HG02642 (cell line): ENCODE measurements at regions not wholly inside any gene's neighbourhood (a gene's known extent, or its start where the extent isn't known, plus 50 kb on each side); places are given as distances from the start of the nearest gene placed in this dataset.
"Not testable (repeated sequence)": the region's sequence is repeated elsewhere in the genome, so short reads cannot be mapped to it uniquely, and the experiment has no call there.

ENCODE experiments used
- ATAC-seq: cut with Tn5 transposase; IDR thresholded peaks from one replicate; pipeline ENCODE4 v1.9.1; 2021; ENCODE audit warnings: mild to moderate bottlenecking; ENCODE audit not compliant: unreplicated experiment, poor library complexity

DNA sequence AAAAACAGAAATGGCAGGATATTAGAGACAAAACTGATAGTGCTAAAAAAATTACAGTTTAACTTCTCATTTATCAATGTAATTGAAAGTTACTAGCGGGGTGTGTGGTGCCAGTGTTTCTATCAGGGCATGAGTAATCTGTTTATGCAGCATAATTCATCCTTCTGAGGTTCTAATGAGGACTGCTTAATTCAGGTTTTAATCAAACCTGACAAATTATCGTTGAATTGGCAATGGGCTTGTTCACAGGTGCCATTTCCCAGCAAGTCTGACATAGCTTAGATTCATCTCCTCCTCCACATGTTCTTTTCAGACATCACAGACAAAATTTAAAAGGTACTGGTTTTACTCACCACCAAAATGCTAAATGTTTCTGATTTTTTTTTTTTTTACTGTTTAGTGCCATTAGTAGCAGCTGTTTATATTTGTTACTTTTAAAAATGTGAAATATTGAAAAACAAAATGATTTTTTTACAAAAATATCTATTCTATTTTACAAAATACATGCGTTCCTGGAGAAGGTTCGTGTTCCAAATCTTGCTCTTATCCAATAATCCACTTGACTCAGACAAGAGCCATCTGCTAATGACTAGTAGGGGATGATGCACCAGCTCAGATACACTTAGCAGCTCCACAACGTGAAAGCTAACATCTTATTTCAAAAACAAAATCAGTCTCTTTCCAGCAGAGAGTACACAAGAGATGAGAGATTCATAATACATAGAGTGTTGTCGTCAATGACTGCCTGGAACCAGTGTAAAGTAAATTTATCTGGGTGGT lies 447.7 kb upstream of the DPPA4 start:
- ATAC-seq: no peak

DNA sequence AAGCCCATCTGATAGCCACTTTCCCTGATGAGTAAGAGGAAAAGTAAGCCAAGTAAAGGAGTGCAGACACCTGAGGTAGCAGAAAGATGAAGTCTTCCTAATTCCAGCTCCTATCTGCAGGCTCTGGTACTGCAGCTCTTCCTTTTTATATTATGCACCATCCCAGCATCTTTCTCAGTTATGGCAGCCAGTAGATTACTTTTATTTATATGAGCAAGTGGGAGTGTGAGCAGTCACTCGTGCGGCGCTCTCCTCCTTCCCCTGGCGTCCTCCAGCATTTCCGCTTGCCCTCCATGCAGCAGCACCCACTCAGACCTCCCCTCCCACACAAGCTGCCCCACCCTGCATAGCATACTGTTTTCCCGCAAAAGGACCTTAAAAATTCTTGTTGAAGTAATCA lies 465.9 kb upstream of the DPPA4 start:
- no peak for ATAC-seq

DNA sequence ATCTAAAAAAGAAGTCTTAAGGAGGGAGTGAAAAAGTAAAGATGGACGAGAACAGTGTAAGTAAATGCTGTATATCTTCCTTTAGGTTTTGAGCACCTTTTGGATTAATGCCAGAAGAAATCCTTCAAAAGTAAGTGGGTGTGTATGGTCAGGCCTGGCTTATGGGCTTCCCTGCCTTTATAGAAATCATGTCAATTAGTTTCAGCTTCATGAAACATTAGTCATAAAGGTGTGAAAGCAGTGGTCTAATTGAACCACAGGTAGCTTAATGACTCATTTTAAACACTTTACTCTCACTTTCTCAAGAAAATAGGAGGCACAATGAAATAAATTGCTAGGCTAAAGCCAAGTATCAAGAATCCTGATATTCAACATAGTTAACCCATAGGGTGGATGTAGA lies 467.4 kb upstream of the DPPA4 start:
- ATAC-seq: no peak

DNA sequence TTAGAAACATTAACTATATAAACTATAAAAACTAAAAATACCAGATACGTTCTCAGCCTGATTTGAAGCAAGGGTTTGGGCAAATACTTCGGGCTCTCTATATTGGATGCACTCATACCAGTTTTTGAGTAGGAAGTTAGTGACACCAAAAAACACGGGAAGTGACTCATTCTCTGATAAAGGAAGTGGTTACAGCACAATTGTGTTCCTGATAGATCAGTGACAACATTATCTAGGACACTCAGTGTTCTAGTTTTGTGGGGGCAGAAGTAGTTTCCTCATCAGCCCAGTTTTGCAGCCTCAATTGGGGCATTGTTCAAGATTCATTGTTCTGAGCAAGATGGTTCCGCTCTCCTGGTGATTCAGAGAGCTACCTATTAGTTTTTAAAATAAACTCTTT lies 469.6 kb upstream of the DPPA4 start:
- ATAC-seq: peak; percentile 76

DNA sequence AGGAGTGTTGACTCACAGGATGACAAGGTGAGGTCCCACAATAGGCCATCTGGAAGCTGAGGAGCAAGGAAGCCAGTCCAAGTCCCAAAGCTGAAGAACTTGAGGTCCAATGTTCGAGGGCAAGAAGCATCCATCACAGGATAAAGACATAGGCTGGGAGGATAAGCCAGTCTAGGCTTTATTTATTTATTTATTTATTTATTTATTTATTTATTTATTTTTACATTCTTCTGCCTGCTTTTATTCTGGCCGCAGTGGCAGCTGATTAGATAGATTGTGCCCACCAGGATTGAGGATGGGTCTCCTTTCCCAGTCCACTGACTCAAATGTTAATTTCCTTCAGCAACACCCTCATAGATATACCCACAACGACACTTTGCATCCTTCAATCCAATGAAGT lies 472.2 kb upstream of the DPPA4 start:
- no peak for ATAC-seq

DNA sequence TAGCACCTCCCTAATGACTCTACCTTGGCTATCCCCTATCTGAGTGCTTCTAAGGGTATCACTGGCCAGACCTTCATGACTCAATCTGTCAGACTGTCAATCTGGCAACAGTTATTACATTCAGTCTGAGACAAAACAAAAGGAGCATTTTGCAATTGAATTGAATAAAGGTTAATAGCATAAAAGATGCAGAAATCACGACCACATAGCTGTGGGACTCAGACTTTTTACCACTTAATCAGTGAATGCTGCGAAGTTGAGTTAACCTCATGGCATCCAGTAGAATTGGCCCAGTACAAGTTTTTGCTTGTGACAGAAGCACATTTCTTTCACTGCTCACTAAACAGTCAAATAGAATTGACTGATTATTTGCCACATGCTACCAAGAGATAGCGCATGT lies 480.7 kb upstream of the DPPA4 start:
- no peak for ATAC-seq

DNA sequence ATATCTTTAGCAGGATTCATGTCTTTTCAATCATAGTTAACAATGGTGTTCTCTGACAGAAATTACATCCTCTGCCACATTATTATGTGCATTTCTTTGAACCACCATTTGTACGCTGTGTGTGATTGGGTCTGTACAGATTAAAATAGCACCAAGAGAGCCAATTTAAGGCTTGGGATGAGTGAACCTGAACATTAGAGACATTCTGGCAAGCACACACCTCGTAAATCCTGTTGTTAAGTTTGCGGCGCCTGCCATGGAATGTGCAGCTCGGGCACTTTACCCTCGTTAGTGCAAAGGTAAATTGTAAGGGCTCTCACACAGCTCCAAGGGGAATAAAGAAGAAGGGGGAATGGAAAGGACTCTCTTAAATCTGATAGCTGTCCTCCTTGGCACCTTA lies 482.4 kb upstream of the DPPA4 start:
- no peak for ATAC-seq

DNA sequence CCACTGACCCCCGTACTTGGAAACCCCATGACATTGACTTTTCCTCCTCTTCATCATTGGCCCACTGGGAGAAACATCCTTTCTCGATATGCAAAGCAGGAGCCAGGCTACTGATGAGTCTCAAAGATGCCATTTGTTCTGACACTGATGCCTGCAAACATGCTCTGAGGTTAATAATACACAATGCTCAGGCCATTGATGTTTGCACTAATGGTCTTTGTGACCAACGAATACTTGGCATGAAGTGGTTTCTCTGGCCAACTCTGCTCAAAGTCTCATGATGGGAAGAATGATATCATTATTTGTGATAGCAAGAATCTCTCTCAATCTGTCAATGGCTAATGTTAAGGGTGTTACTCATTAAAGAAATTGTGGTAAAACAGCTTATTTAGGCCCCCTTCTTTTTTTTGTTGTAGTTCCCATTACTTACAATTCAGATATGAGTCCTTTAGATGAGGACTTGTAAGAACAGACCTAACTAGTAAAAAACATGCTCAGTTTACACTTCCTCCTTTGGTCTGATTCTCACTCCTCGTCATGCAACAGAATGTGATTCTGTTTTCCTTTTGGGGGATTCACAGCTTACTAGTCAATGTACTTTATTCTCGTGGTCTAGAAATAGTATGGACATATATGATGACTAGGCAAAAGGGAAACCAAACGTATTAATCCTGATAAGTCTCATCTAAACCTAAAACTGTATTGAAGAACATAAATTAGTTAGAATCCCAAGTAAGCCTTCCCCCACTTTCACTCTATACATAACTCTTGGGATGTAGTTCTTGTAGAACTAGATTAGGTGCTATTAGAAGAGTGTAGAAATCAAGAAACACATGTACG lies 488.8 kb upstream of the DPPA4 start:
- ATAC-seq: no peak

DNA sequence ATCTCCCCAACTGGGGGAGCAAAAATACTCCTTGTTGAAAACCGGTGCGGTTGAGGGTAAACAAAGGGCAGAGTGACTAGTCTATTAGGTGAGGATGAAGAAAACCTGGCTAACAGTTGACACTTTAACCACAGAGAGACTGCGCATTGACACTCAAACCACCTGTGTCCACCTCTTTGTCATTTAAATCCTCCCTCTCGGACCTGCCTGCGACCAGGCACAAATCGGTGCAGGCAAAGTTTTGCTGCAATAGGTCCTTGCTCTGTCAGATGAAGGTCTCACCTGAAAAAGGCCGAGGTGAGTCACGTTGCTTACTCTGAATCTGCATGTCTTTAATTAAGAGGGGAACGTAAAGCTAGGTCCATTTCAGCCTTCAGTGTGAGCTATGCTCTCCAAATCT lies 494.1 kb upstream of the DPPA4 start:
- ATAC-seq: no peak

DNA sequence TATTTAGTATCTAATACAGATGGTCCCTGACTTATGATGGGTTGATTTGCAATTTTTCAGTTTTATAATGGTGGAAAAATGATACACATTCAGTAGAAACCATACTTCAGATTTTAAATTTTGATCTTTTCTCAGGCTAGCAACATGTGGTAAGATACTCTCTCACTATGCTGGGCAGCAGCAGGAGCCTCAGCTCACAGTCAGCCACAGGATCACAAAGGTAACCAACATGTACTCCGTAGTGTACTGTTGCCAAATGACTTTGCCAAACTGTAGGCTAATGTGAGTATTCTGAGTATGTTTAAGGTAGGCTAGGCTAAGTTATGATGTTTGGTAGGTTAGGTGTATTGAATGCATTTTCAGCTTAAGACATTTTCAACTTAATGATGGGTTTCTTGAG lies 498.6 kb upstream of the DPPA4 start:
- ATAC-seq: no peak

DNA sequence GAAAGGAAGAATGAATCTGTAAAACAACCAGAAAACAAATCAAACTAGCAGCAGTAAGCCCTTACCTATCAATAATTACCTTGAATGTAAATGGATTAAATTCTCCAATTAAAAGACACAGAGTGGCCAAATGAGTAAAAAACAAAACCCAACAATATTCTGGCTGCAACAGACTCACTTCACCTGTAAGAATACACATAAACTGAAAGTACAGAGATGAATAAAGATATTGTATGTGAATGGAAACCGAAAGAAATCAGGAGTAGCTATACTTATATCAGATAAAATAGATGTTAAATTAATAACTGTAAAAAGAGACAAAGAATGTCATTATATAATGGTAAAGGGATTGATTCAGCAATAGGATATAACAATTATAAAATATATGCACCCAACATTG lies 514.5 kb upstream of the DPPA4 start:
- ATAC-seq: no peak

DNA sequence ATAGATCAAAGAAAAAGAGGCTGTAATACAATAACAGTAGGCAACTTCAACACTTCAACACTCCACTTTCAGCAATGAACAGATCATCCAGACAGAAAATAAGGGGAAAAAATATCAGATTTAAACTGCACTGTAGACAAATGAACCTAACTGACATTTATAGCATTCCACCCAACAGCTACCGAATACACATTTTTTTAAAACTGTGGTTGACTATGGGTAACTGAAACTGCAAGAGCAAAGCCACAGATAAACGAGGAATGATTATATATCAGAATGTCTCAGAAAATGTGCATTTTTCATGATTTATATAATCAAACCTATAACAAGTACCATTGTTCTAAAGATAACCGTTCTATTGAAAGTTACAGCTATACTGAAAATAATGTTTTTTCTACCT lies 514.9 kb upstream of the DPPA4 start:
- no peak for ATAC-seq

DNA sequence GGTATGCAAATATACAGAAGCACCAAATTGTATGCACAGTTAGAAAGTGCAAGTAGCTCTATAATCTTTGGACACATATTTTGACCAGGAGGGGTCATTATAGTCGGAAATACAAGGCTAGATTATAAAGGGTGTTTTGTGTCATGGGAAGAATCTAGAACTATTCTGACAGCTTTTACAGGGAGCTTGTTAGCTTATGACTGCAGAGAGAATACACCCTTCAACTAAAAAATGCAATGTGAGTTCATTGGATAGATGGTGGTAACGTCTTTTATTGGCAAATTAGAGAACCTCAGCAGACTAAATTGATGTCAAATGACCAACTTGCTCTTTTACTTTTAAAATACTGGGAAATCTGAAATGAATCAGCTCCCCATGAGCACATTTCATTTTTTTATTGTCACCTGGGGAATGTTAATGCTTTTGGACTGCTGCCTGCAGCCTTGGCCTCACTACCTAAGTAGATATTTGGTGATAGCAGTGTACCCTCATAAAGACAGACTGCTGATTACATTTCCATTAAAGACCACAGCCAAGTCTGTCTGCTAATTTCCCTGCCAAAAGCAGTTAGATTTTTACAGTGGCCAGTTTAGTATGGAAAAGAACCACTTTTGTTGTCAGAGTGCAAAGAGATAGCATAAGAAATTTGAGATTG lies 515.9 kb upstream of the DPPA4 start:
- no peak for ATAC-seq

DNA sequence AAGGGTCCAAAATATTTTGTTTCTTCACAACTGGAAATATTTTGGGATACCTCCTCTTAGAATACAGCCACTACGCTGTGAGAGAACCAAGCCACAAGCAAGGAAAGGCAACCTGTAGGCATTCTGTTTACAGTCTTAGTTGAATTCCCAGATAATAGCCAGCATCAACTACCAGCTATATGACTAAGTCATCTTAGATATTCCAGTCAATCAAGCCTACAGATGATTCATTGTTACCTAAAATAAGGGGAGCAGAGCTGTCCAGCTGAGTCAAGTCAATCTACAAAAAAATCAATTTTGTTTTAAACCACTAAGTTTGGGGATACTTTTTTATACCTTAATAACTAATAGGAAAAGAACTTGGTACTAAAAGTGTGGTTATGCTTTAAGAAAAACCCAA lies 526.4 kb upstream of the DPPA4 start:
- ATAC-seq: no peak

DNA sequence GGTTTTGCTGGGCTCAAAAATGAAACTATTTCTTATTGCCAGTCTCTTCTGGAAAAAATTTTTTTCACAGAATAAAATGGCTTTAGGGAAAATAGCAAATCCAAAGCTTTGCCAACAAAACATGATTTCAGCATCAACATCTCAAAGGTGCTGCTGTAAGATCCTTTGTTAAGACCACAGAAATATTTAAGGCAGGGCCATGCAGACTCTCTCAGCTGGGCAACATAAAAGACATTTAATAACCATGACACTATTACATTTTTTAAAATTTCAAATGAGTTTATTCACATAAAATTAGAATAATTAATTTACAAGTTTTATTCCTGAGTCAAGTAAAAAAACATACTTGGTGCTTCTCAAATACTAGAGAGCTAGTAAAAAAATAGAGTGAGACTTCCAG lies 527.1 kb upstream of the DPPA4 start:
- no peak for ATAC-seq

DNA sequence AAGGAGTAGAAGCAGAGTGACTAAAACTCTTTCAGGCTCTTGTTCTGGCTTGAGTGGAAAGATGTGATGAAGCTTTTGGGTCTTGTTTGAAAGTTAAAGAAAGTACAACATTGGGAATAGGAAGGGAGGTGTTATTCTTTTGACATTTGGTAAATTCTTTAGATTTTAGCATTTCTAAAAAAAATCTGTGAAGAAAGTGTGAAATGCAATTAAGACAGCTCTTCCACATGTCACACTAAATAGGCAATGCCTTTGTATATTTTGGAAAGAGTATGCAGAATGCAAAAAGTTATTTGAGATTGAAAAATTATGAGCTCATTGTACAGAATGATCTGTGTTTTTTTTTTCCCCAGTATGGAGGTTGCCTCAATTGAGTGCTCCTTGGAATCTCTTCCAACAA lies 532.2 kb upstream of the DPPA4 start:
- no peak for ATAC-seq

DNA sequence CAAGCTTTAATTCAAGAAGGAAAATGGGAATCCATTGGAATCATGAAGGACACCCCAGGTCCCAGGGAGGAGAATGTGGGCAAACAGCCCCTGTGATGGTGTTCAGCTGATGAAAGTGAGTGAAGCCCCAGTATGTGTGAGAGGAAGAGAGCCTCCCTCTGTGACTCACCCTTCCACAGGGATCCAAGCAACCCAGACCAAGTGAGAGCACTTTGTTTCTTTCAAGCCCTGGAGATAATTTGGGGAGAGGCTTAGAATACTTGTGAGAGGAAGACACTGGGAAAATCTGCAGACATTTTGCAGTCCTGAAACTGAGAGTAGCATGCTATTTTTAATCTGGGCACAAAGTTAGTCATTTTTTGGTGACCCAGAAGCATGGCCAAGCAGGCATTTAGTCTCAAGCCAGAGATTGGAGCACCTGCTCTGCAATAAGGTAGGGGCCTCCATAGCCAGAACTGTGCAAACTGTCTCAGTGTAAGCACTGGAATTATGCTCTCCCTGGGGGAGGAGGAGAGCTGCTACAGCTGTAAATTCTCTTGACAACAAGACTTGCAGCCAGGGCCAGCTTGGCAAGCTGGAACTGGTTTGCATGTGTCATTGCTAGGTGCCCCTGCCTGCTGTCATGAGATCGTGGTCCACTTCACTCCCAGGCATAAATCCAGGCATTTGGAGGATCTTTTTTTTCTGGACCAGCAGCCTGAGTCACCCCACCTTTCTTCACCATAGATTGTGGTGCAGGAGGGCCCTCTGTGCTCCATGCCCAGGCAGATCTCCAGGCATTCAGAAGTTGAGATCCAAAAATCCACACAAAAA lies 537.8 kb upstream of the DPPA4 start:
- ATAC-seq: no peak

DNA sequence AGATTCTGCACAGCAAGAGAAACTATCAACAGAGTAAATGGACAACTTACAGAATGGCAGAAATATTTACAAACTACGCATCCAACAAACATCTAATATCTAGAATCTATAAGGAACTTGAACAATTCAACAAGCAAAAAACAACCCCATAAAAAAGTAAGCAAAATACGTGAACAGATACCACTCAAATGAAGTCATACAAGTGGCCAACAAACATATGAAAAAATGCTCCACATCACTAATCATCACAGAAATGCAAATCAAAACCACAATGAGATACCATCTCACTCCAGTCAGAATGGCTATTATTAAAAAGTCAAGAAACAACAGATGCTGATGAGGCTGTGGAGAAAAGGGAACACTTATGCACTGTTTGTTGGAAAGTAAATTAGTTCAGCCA lies 540.3 kb upstream of the DPPA4 start:
- not testable (repeated sequence) for ATAC-seq

DNA sequence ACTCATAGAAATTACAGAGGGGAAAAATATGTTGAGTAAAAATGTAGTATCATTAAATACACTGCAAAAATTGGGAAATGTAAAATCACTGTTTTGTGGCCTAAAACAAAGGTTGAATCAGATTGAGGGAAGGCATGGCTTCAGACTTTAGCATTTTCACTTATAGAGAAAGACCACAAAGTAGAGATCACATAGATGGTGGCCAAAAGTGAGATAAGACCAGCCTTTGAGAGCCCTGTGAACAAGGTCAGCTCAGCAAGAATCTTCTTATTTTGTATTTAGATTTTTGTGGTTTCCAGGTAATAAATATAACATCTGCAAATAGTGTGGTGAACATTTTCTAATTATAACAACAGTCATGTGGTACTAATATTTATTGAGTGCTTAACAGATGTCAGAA lies 544.8 kb upstream of the DPPA4 start:
- ATAC-seq: no peak

DNA sequence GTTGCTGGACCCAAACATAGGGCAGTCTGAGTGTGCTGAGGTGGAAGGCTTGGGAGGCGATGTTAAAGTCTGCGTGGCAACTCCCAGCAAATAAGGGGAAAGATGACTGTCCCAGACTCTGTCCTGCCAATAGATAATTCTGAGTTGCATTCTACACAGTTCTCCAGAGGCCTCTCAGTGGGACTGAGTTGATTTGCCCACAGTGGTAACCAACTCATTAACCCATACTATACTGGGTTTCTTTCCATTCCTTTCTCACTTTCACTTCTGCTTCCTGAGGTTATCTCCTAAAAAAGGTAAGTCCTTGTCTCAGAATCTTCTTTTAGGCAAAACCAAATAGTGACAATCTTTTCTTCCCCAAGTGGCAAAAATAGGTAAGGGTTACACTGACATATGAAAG lies 549.9 kb upstream of the DPPA4 start:
- ATAC-seq: no peak

DNA sequence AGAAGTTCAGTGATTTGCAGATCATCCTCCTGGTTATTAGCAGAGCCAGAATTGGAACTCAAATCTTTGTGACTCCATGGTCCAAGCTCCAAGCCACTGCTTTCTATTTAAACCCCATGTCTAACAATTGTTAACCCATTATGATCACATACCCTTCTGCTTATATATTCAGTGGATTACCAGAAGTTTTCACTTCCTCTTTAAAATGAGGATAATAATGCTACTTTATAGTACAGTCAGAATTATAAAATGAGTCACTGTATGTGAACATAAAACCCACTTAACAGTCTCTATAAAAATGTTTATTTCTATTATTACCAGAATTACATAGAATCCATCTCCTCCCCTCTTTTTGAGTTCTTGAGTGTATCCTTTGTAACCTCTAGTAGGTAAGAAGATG lies 550.7 kb upstream of the DPPA4 start:
- no peak for ATAC-seq
